H1 (cell line): ENCODE measurements at regions not wholly inside any gene's neighbourhood (a gene's known extent, or its start where the extent isn't known, plus 50 kb on each side); places are given as distances from the start of the nearest gene placed in this dataset.

ENCODE experiments used
- CTCF ChIA-PET: fragments of 300-600 bp; sonication (Branson Sonifier 250); formaldehyde crosslinking; loops from one replicate; lab custom pipeline; 2021; ENCODE audit not compliant: partially characterized antibody; lab: Charles Lee
- POLR2A ChIA-PET: fragments of 300-600 bp; sonication (Branson Sonifier 250); formaldehyde crosslinking; loops from one replicate; lab custom pipeline; 2021; ENCODE audit warnings: inconsistent platforms; ENCODE audit not compliant: partially characterized antibody; lab: Charles Lee
- DNase-seq, 2 experiments: peaks; one replicate each; pipeline versions ENCODE4 v3.0.0 to v3.0.0-alpha.2; 2010 to 2022; ENCODE audit warnings: low spot score in 2 of 2, low read depth in 1 of 2, mixed read lengths in 1 of 2
- FAIRE-seq: peaks from 2 replicates; lab custom pipeline; 2011; peaks lifted over from hg19 to GRCh38; lab: Jason Lieb, UNC
- H2AFZ ChIP-seq: 2 replicates; pipeline ENCODE4 v1.8.1; 2012; ENCODE audit warnings: low read length, inconsistent platforms
- H2AK5ac ChIP-seq: 2 replicates; pipeline ENCODE4 v1.6.1; 2013; ENCODE audit warnings: low read depth, low read length
- H2BK120ac ChIP-seq: replicated peaks from 2 replicates; pipeline ENCODE3; 2013; ENCODE audit warnings: low read depth, low read length, inconsistent platforms
- H2BK12ac ChIP-seq: 2 replicates; pipeline ENCODE4 v1.6.1; 2013; ENCODE audit warnings: low read depth, low read length
- H2BK15ac ChIP-seq: 2 replicates; pipeline ENCODE4 v1.6.1; 2013; ENCODE audit warnings: low read length
- H2BK20ac ChIP-seq: 2 replicates; pipeline ENCODE4 v1.6.1; 2013; ENCODE audit warnings: low read length
- H2BK5ac ChIP-seq: 2 replicates; pipeline ENCODE4 v1.6.1; 2013; ENCODE audit warnings: low read depth, low read length
- H3K14ac ChIP-seq: 2 replicates; pipeline ENCODE4 v1.6.1; 2013; ENCODE audit warnings: inconsistent platforms; ENCODE audit not compliant: insufficient read length
- H3K18ac ChIP-seq: 2 replicates; pipeline ENCODE4 v1.6.1; 2013; ENCODE audit warnings: low read length; ENCODE audit errors: extremely low read depth
- H3K23ac ChIP-seq: 2 replicates; pipeline ENCODE4 v1.6.1; 2013; ENCODE audit warnings: inconsistent platforms; ENCODE audit not compliant: insufficient read length
- H3K23me2 ChIP-seq: 2 replicates; pipeline ENCODE4 v1.6.1; 2013; ENCODE audit warnings: low read depth, low read length
- H3K27ac ChIP-seq: 2 replicates; pipeline ENCODE4 v1.6.1; 2011; ENCODE audit warnings: low read depth, low read length, inconsistent platforms
- H3K27me3 ChIP-seq, 4 experiments: replicated peaks in 1 of 4; 1 replicate in 1 of 4; 2 replicates in 3 of 4; pipeline versions ENCODE4 v1.6.1 to v1.8.1; 2011 to 2013; ENCODE audit warnings: low read length in 3 of 4, mild to moderate bottlenecking in 3 of 4, inconsistent platforms in 2 of 4, mixed read lengths in 2 of 4, moderate library complexity in 1 of 4; ENCODE audit not compliant: control insufficient read depth in 3 of 4, insufficient read depth in 3 of 4; ENCODE audit errors: extremely low read depth in 1 of 4
- H3K36me3 ChIP-seq, 4 experiments: 2 replicates each; pipeline versions ENCODE4 v1.6.1 to v1.8.1; 2011 to 2013; ENCODE audit warnings: mild to moderate bottlenecking in 4 of 4, low read length in 3 of 4, moderate library complexity in 2 of 4, control low read depth in 1 of 4, inconsistent platforms in 1 of 4; ENCODE audit not compliant: insufficient read depth in 4 of 4, control insufficient read depth in 2 of 4
- H3K4ac ChIP-seq: replicated peaks from 2 replicates; pipeline ENCODE3; 2013; ENCODE audit warnings: low read length, low read depth, mixed read lengths, inconsistent platforms; ENCODE audit not compliant: insufficient read length
- H3K4me1 ChIP-seq, 4 experiments: replicated peaks in 1 of 4; 1 replicate in 1 of 4; 2 replicates in 3 of 4; pipeline versions ENCODE4 v1.6.1 to v1.8.1; 2011 to 2013; ENCODE audit warnings: low read length in 3 of 4, inconsistent platforms in 2 of 4, mixed read lengths in 1 of 4; ENCODE audit not compliant: insufficient read depth in 4 of 4, control insufficient read depth in 3 of 4
- H3K4me2 ChIP-seq, 2 experiments: 2 replicates each; pipeline versions ENCODE4 v1.6.1 to v1.8.1; 2011 to 2013; ENCODE audit warnings: low read depth in 2 of 2, low read length in 2 of 2, control low read depth in 1 of 2, inconsistent platforms in 1 of 2, mild to moderate bottlenecking in 1 of 2; ENCODE audit not compliant: insufficient read depth in 1 of 2
- H3K4me3 ChIP-seq, 4 experiments: fragments of 200-600, 300-600 bp in 1 of 4; sonication (generic), shearing (Covaris generic), sonication (Bioruptor Twin) in 1 of 4; 2 replicates each; pipeline versions ENCODE4 v1.5.1 to v1.8.1; 2011 to 2016; ENCODE audit warnings: low read length in 4 of 4, low read depth in 3 of 4, control low read depth in 2 of 4, inconsistent platforms in 2 of 4, mild to moderate bottlenecking in 2 of 4, mixed read lengths in 1 of 4, moderate library complexity in 1 of 4; ENCODE audit not compliant: insufficient read depth in 2 of 4; ENCODE audit errors: extremely low read depth in 1 of 4
- H3K56ac ChIP-seq: replicated peaks from 2 replicates; pipeline ENCODE3; 2013; ENCODE audit warnings: low read depth, mild to moderate bottlenecking, mixed read lengths, low read length, inconsistent platforms; ENCODE audit not compliant: insufficient read length
- H3K79me1 ChIP-seq: 2 replicates; pipeline ENCODE4 v1.6.1; 2013; ENCODE audit warnings: low read depth, low read length, control low read depth
- H3K79me2 ChIP-seq, 2 experiments: 2 replicates each; pipeline versions ENCODE4 v1.6.1 to v1.8.1; 2012 to 2013; ENCODE audit warnings: low read length in 2 of 2, mild to moderate bottlenecking in 2 of 2, inconsistent platforms in 1 of 2; ENCODE audit not compliant: insufficient read depth in 2 of 2, control insufficient read depth in 1 of 2
- H3K9ac ChIP-seq, 4 experiments: replicated peaks in 1 of 4; 1 replicate in 1 of 4; 2 replicates in 3 of 4; pipeline versions ENCODE4 v1.6.1 to v1.8.1; 2011 to 2013; ENCODE audit warnings: low read depth in 3 of 4, low read length in 3 of 4, control low read depth in 2 of 4, mild to moderate bottlenecking in 2 of 4, moderate library complexity in 2 of 4, inconsistent platforms in 1 of 4; ENCODE audit errors: extremely low read depth in 1 of 4
- H3K9me3 ChIP-seq, 2 experiments: 2 replicates each; pipeline versions ENCODE4 v1.6.1 to v1.8.1; 2012 to 2013; ENCODE audit warnings: mild to moderate bottlenecking in 2 of 2, moderate library complexity in 2 of 2, control low read depth in 1 of 2, inconsistent platforms in 1 of 2, low read depth in 1 of 2, low read length in 1 of 2, mixed read lengths in 1 of 2; ENCODE audit not compliant: insufficient read depth in 2 of 2
- H4K20me1 ChIP-seq, 2 experiments: replicated peaks in 1 of 2; 2 replicates each; pipeline versions ENCODE3 to v1.8.1; 2011 to 2013; ENCODE audit warnings: inconsistent platforms in 2 of 2, low read length in 2 of 2, mild to moderate bottlenecking in 1 of 2; ENCODE audit not compliant: insufficient read depth in 2 of 2, control insufficient read depth in 1 of 2
- H4K5ac ChIP-seq: 2 replicates; pipeline ENCODE4 v1.6.1; 2013; ENCODE audit warnings: low read length, low read depth, mixed read lengths, inconsistent platforms; ENCODE audit not compliant: insufficient read length
- H4K8ac ChIP-seq: 2 replicates; pipeline ENCODE4 v1.8.0; 2013; ENCODE audit warnings: mild to moderate bottlenecking, moderate library complexity, low read length, inconsistent platforms; ENCODE audit not compliant: insufficient read depth; ENCODE audit errors: extremely low read depth
- H4K91ac ChIP-seq: replicated peaks from 2 replicates; pipeline ENCODE3; 2013; ENCODE audit warnings: low read length, mixed read lengths, inconsistent platforms; ENCODE audit not compliant: insufficient read length
- BCL11A ChIP-seq, 2 experiments: IDR thresholded peaks; one replicate each; pipeline ENCODE4 v1.6.1; 2011; ENCODE audit warnings: low read depth in 2 of 2, low read length in 2 of 2, mild to moderate bottlenecking in 2 of 2
- EGR1 ChIP-seq: IDR thresholded peaks from 2 replicates; pipeline ENCODE4 v1.6.1; 2011; ENCODE audit warnings: low read depth, low read length, borderline replicate concordance
- JUND ChIP-seq: IDR thresholded peaks from 2 replicates; pipeline ENCODE4 v1.6.1; 2011; ENCODE audit warnings: mild to moderate bottlenecking, improper control_type of control experiment, low read length
- PHF8 ChIP-seq: fragments of 200-600 bp; sonication (generic); conservative IDR thresholded peaks from 2 replicates; pipeline ENCODE4 v1.7.1; 2012; ENCODE audit warnings: low read depth, mild to moderate bottlenecking, inconsistent platforms, low read length, moderate library complexity
- POLR2AphosphoS5 ChIP-seq: IDR thresholded peaks from 2 replicates; pipeline ENCODE4 v1.6.1; 2011; ENCODE audit warnings: low read depth, low read length
- RBBP5 ChIP-seq: IDR thresholded peaks from 2 replicates; pipeline ENCODE4 v1.7.1; 2012; ENCODE audit warnings: low read depth, mild to moderate bottlenecking, inconsistent platforms, low read length, moderate library complexity, borderline replicate concordance
- RXRA ChIP-seq: IDR thresholded peaks from 2 replicates; pipeline ENCODE4 v1.6.1; 2011; ENCODE audit warnings: low read depth, mild to moderate bottlenecking, low read length, moderate library complexity; ENCODE audit not compliant: insufficient read depth
- SAP30 ChIP-seq: fragments of 300-600 bp; sonication (generic); IDR thresholded peaks from 2 replicates; pipeline ENCODE4 v1.7.1; 2012; ENCODE audit warnings: low read length, moderate library complexity, mild to moderate bottlenecking, inconsistent platforms; ENCODE audit not compliant: insufficient read depth, insufficient replicate concordance
- TAF7 ChIP-seq: optimal IDR thresholded peaks from 2 replicates; pipeline ENCODE3; 2011; ENCODE audit warnings: low read depth, mild to moderate bottlenecking, inconsistent platforms, low read length, moderate library complexity, borderline replicate concordance
- TEAD4 ChIP-seq: IDR thresholded peaks from 2 replicates; pipeline ENCODE4 v1.6.1; 2012; ENCODE audit warnings: low read depth, low read length, inconsistent platforms, mixed read lengths
- YY1 ChIP-seq: IDR thresholded peaks from 2 replicates; pipeline ENCODE4 v1.6.1; 2011; ENCODE audit warnings: low read depth, mild to moderate bottlenecking, low read length
- ZNF274 ChIP-seq: IDR thresholded peaks from 2 replicates; pipeline ENCODE4 v1.7.0; 2012; ENCODE audit warnings: low read length, borderline replicate concordance; ENCODE audit errors: extremely low read depth
- WGBS, 2 experiments: shearing (Covaris generic) in 1 of 2; methylation state at CpG; one replicate each; pipeline versions ENCODE4 v1.1.6 to v1.1.7; 2013 to 2015; ENCODE audit warnings: low lambda C conversion rate in 2 of 2, mixed read lengths in 2 of 2, inconsistent platforms in 1 of 2, low coverage in 1 of 2, missing lambda C conversion rate in 1 of 2; ENCODE audit not compliant: insufficient replicate concordance in 2 of 2, insufficient coverage in 1 of 2, insufficient read length in 1 of 2; ENCODE audit errors: extremely low coverage in 1 of 2, missing lambda C conversion rate in 1 of 2; 5-methylcytosine and 5-hydroxymethylcytosine counted together

DNA sequence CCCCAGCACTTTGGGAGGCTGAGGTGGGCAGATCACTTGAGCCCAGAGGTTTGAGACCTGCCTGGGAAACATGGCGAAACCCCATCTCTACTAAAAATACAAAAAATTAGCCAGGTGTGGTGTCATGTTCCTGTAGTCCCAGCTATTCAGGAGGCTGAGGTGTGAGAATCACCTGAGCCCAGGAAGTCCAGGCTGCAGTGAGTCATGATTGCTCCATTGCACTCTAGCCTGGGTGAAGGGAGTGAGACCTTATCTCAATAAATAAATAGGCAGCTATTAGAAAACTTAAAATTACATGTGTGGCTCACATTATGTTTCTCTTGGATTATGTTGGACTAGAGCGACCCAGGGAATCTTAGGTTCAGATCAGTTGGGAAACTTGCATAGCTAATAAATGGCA lies 69.7 kb downstream of the RPLP1 start:
- POLR2A ChIA-PET, result no interaction called here
- H3K23ac ChIP-seq, result no peak overlapping the region
- H2BK5ac ChIP-seq, result no peak overlapping the region

More for the DNA sequence above, 69.7 kb downstream of the RPLP1 start:
- Histone ChIP-seq H3K79me1 (no peaks in the 10 kb centered on the region), H2BK120ac (no peak overlapping the region), H2BK12ac (no peak overlapping the region), H4K91ac (no peak overlapping the region), H3K4me1 (peaks cover 0 to 10% (median 3%) of the 10 kb centered on the region in 4 experiments; a peak in 3 of 7 replicates), H4K20me1 (no peaks in the 10 kb centered on the region), H3K9ac (no peak overlapping the region), H2BK15ac (no peak overlapping the region), H3K14ac (no peak overlapping the region), H3K36me3 (no peaks in the 10 kb centered on the region), H3K79me2 (no peaks in the 10 kb centered on the region), H3K23me2 (no peaks in the 10 kb centered on the region), H3K18ac (no peak overlapping the region), H3K56ac (no peak overlapping the region), H2AK5ac (no peak overlapping the region), H3K4me2 (no peak overlapping the region), H3K4ac (no peak overlapping the region), H3K4me3 (no peak overlapping the region), H2AFZ (no peak overlapping the region), H3K27me3 (no peaks in the 10 kb centered on the region), H3K9me3 (peaks cover 0 to 3% of the 10 kb centered on the region in 2 experiments; a peak in 1 of 4 replicates), H4K8ac (no peak overlapping the region), H2BK20ac (no peak overlapping the region), H3K27ac (no peak overlapping the region)
- no peak for FAIRE-seq
- CTCF ChIA-PET, result interaction anchor here (0.6 to 2.0 kb wide), 14 partner anchors 9 to 1012 kb away, joined by 3 to 10 read pairs (median 4); no protein-coding TSS in a partner anchor
- TF ChIP-seq ZNF274 (no peak), BCL11A (IDR thresholded peaks at IDR 0.05; ENCODE audit: low read depth in 2 of 2, low read length in 2 of 2) (no peak), PHF8 (no peak), TEAD4 (no peak), TAF7 (no peak), RXRA (no peak), SAP30 (no peak), YY1 (no peak), RBBP5 (no peak), EGR1 (no peak), POLR2AphosphoS5 (no peak), JUND (no peak)
- TF ChIP-seq, all 59 proteins: peak for 0
- WGBS, 2 experiments, result 83% methylated on average over 2 of the region's 2 CpGs; no CpG with 5 or more reads in 1 of the 2 experiments
- DNase-seq, result no peak
- no peak overlapping the region for H4K5ac ChIP-seq
